NCI-H524 treated with DMSO at 0.1 percent for 48 hours (cell line): ENCODE measurements at regions not wholly inside any gene's neighbourhood (a gene's known extent, or its start where the extent isn't known, plus 50 kb on each side); places are given as distances from the start of the nearest gene placed in this dataset.

Experiments
- DNase-seq: peaks from one replicate; lab custom pipeline; 2025; lab: John Stamatoyannopoulos, UW

DNA sequence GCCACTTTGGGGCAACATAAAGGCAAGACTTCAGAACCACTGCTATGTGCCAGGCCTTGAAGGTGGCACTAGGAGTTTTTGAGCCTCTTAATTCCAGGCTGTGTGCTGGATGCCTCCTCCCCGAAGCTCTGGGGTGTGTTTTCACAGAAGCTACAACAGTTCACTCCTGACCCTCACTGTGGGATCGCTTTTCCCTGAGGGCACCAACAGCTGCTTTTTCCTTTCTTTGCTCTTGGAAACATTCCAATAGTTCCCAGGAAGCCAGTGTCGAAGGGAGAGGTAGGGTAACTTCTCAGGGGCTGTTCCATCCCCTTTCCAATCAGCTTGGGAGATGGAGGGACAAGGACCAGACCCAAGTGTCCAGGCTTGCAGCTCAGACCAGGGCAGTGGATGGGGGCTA, 153.4 kb downstream of the C1orf94 start:
- DNase-seq = no peak

- no peak for DNase-seq
These were observed 154.6 kb downstream of the C1orf94 start for GRCh38 chr1:34331020-34331926.

- no peak for DNase-seq
These were observed 156.3 kb downstream of the C1orf94 start for GRCh38 chr1:34332996-34333395.

- no peak for DNase-seq
These were observed 162.2 kb downstream of the C1orf94 start for GRCh38 chr1:34338871-34339270.

GRCh38 chr1:34341896-34342295, 165.2 kb downstream of the C1orf94 start:
- DNase-seq = no peak

- DNase-seq = no peak
These were observed 165.6 kb downstream of the C1orf94 start for GRCh38 chr1:34342334-34342733.

DNA sequence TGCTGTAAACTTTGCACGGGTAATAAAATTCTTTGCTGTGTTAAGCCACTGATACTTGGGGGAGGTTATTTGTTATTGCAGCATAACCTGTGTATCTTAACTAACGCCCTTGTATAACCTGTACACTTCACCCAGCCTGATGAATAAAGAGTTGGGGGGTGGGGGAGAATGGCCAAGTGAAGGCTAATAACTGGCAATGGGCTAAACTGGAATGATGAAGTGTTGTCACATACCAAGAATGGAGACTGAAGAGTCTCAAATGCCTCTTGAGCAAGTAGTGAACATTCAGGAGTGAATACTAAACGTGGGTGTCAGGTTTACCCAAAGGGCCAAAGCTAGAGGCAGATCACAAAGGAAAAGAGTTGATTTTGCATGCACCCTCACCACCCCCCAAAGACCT, 169.4 kb downstream of the C1orf94 start:
- no peak for DNase-seq

DNA sequence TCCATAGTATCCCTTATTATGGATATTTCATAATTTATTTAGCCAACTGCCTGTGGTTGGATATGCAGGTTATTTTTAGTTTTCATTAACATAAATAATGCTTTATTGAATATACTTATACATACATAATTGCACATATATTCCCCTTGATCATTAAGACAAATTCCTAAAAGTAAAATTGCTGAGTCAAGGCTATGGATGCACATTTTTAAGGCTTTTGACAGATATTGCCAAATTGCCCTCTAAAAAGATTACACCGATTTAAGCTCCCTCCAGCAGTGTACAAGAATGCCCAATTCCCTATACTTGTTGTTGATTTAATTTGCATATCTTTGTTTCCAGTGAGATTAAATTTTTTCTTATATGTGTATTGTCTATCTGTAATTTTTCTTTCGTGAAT, 176.7 kb downstream of the C1orf94 start:
- no peak for DNase-seq

GRCh38 chr1:34354367-34354766, 177.7 kb downstream of the C1orf94 start:
- DNase-seq = no peak

DNA sequence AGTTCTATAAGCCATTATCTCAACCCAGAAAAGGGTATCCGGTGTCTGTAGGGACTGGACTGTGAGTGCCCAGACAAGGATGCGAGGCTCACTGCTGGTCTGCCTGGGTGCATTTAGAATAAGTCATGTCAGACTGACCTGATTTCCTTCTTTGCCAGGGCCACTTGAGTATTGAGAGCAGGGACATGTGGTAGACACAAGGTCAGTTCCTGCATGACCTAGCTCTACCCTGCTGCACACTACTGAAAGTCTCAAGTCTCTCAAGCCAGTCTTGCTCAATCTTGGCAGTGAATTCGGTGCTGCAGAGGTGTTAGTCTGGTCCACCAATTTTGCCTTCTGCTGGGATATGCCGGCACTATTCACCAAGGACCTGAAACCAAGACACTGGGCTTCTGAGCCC, 180.1 kb downstream of the C1orf94 start:
- DNase-seq = no peak

DNA sequence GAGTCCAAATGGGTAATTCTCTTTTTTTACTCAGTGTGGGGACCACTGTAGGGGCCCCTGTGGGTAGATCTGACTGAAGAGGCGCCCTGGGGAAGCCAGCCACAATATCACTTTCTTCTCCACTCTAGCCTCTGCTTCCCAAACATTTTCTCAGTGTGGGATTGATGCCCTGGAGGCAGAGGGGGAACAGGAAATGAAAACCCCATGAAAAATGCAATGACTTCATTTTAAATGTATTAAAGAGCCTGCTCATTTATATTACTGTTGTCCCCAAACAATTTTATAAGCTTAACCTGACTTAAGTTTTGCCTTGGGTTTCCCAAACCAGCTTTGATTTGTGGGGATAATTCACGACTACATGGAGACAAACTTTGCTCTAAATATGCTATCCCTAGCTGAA, 181.9 kb downstream of the C1orf94 start:
- no peak for DNase-seq

GRCh38 chr1:34359411-34359810, 182.7 kb downstream of the C1orf94 start:
- no peak for DNase-seq

GRCh38 chr1:34360574-34360973, 183.9 kb downstream of the C1orf94 start:
- no peak for DNase-seq

- no peak for DNase-seq
These were observed 184.4 kb downstream of the C1orf94 start for GRCh38 chr1:34361121-34361520.

DNA sequence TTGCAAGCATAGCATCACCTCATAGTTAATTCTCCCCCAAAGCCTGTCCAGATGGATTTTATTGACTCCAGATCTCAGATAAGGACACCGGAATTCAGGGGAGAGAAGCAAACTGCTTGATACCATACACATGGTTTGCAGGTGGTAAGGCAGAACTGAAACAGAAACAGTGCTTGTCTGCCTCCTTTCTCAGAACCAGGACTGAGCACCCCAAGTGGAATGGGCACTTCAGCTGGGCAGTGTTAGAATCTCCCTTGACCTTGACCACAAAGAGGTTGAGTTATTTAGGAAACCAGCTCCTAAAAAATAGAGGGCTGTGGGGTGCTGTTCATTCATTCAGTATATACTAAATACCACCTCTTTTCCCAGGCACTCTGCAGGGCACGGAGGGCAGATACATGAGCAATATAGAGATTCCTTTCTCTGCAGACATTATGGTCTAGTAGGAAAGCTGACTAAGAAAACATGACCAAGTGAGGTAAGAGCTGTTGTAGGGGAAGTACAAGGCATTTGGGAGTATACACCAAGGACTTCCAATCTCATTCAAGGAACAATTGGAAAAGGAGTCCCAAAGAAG, 185.2 kb downstream of the C1orf94 start:
- DNase-seq = no peak

DNA sequence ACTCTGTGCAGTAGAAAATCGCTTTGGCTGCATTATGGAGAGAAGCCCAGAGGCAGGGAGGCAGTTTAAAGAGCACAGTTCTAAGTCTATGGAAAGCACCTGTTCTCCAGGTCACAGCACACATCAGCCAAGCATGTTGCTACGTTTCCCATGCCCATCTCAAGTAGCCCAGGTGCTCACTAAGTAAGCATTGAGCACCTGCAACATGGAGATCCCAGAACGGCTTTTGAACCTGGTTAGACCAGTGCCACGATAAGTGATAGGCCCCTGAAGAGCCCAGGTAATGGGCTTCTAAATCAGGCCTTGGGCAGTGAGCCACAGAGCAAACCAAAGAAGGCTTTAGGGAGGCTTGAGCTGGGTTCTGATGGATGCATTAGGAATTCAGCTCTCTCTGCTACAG, 186.2 kb downstream of the C1orf94 start:
- no peak for DNase-seq

GRCh38 chr1:34363447-34363846, 186.7 kb downstream of the C1orf94 start:
- DNase-seq = no peak

- DNase-seq = no peak
These were observed 187.2 kb downstream of the C1orf94 start for GRCh38 chr1:34363915-34364314.

DNA sequence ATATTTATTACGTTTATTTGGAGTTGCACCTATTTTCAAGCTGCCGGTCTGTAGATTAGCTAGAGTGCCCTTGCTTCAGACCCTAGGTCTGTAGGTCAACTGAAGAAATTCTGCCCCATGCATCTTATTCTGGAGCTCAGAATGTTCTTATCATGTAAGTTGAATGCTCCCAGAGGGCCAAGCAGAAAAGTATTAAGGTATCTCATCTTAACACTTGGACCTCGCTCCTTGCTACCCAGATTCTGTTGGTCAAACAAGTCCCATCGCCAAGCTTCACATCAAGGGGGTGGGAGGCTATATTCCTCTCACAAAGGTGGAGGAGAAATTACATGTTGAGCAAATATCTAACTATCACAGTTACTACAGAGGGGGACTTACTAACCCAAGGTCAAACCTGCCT, 187.7 kb downstream of the C1orf94 start:
- no peak for DNase-seq

DNA sequence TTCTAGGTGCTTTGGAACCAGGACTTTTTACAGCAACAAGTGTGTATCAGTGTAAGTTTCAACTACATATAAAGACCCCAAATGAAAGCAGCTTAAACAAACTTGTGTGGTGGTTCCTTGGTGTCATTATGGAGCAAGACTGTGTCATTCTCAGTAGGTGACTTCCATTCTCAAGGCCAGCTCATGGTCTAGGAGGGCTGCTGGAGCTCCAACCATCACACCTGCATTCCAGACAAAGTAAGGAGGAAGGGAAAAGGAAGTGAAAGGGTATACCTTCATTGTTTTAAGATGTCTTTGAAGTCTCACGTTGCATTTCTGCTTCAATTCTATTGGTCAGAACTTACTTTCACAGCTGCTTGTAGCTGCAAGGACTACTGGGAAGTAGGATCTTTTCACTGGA, 188.6 kb downstream of the C1orf94 start:
- no peak for DNase-seq

DNA sequence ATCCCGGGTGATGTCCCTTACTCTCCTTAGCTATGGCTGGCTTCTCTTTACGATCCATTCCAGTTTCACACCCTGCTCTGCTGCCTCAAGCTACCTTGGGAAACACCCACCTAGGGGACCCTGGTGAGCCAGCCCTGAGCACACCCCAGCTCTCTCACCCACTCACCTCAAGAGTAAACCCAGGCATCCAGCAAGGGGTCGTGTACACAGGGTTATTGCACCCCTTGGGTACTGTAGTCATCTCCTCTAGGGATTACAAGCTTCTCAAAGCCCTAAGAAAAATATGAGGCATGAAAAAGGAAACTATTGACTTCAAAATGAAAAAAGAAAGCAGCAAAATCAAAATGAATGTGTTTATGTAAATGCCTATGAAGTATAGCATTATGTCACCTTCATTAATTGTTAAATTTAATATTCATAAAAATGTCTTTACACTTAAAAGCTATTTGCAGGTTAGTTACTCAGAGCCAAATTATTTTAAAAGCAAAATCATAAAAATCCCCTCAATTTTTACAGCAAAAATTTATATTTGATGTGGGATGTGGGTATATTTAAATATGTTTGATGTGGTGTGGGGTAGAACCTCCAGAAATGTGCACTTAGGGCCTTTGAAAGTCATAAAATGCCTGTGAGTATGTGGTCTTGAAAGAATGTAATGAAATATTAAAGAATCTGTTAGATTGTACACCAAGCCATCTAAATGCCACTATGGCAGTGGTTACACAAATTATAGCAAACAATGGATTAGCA, 190.3 kb downstream of the C1orf94 start:
- DNase-seq = no peak

GRCh38 chr1:34367954-34368353, 191.2 kb downstream of the C1orf94 start:
- DNase-seq = no peak
